ENCODE measurements at regions not wholly inside any gene's neighbourhood (a gene's known extent, or its start where the extent isn't known, plus 50 kb on each side); places are given as distances from the start of the nearest gene placed in this dataset.

- TF ChIP-seq POLR2A (IDR thresholded peaks at IDR 0.05; ENCODE audit: low read length) = no peak
- no peak for TF ChIP-seq GATA1 (IDR thresholded peaks at IDR 0.05; ENCODE audit: low read depth, low read length)
Measured at GRCh38 chr19:31718898-31719297, 369.7 kb upstream of the TSHZ3 start.
